Peyer's patch (tissue), 4 donors: ENCODE measurements at regions not wholly inside any gene's neighbourhood (a gene's known extent, or its start where the extent isn't known, plus 50 kb on each side); places are given as distances from the start of the nearest gene placed in this dataset.

ENCODE experiments used
- CTCF ChIP-seq, 6 experiments: fragments of 450-650 bp in 4 of 6; fragments of 200-600 bp in 2 of 6; sonication (generic) in 1 of 6; IDR thresholded peaks; one replicate each; pipeline ENCODE4 v1.5.1; 2017 to 2019; ENCODE audit warnings: antibody characterized with exemption in 6 of 6, mild to moderate bottlenecking in 3 of 6, moderate library complexity in 1 of 6
- POLR2A ChIP-seq, 2 donors: fragments of 450-650 bp; IDR thresholded peaks; one replicate each; pipeline ENCODE4 v1.5.1; 2017; ENCODE audit warnings: antibody characterized with exemption in 2 of 2, mild to moderate bottlenecking in 2 of 2, moderate library complexity in 2 of 2

GRCh38 chr14:55746558-55746957 is 166.6 kb downstream of the KTN1 start:
- TF ChIP-seq CTCF (IDR thresholded peaks at IDR 0.05) (no peak), POLR2A (IDR thresholded peaks at IDR 0.05) (no peak)
